ENCODE measurements at regions not wholly inside any gene's neighbourhood (a gene's known extent, or its start where the extent isn't known, plus 50 kb on each side); places are given as distances from the start of the nearest gene placed in this dataset.

DNA sequence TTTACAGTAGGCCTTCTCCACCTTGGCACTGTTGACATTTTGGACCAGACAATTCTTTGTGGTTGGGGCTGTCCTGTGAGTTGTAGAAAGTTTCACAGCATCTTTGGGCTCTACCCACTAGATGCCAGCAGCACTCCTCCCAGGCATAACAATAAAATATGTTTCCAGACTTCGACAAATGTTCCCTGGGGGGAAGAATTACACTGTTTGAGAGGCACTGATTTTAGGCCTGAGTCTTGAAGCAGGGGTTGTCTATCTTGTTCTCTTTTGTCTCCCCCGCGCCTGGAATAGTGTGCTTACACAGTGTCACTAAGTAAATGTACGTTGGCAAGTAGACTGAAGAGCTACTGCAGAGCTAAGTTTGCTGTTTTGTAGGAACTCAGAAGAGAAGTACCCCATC, 254.4 kb upstream of the BOD1L1 start:
- CTCF ChIA-PET (ENCODE audit: partially characterized antibody), result no interaction called here
- no peak for FAIRE-seq
- TF ChIP-seq, protein P1, sequence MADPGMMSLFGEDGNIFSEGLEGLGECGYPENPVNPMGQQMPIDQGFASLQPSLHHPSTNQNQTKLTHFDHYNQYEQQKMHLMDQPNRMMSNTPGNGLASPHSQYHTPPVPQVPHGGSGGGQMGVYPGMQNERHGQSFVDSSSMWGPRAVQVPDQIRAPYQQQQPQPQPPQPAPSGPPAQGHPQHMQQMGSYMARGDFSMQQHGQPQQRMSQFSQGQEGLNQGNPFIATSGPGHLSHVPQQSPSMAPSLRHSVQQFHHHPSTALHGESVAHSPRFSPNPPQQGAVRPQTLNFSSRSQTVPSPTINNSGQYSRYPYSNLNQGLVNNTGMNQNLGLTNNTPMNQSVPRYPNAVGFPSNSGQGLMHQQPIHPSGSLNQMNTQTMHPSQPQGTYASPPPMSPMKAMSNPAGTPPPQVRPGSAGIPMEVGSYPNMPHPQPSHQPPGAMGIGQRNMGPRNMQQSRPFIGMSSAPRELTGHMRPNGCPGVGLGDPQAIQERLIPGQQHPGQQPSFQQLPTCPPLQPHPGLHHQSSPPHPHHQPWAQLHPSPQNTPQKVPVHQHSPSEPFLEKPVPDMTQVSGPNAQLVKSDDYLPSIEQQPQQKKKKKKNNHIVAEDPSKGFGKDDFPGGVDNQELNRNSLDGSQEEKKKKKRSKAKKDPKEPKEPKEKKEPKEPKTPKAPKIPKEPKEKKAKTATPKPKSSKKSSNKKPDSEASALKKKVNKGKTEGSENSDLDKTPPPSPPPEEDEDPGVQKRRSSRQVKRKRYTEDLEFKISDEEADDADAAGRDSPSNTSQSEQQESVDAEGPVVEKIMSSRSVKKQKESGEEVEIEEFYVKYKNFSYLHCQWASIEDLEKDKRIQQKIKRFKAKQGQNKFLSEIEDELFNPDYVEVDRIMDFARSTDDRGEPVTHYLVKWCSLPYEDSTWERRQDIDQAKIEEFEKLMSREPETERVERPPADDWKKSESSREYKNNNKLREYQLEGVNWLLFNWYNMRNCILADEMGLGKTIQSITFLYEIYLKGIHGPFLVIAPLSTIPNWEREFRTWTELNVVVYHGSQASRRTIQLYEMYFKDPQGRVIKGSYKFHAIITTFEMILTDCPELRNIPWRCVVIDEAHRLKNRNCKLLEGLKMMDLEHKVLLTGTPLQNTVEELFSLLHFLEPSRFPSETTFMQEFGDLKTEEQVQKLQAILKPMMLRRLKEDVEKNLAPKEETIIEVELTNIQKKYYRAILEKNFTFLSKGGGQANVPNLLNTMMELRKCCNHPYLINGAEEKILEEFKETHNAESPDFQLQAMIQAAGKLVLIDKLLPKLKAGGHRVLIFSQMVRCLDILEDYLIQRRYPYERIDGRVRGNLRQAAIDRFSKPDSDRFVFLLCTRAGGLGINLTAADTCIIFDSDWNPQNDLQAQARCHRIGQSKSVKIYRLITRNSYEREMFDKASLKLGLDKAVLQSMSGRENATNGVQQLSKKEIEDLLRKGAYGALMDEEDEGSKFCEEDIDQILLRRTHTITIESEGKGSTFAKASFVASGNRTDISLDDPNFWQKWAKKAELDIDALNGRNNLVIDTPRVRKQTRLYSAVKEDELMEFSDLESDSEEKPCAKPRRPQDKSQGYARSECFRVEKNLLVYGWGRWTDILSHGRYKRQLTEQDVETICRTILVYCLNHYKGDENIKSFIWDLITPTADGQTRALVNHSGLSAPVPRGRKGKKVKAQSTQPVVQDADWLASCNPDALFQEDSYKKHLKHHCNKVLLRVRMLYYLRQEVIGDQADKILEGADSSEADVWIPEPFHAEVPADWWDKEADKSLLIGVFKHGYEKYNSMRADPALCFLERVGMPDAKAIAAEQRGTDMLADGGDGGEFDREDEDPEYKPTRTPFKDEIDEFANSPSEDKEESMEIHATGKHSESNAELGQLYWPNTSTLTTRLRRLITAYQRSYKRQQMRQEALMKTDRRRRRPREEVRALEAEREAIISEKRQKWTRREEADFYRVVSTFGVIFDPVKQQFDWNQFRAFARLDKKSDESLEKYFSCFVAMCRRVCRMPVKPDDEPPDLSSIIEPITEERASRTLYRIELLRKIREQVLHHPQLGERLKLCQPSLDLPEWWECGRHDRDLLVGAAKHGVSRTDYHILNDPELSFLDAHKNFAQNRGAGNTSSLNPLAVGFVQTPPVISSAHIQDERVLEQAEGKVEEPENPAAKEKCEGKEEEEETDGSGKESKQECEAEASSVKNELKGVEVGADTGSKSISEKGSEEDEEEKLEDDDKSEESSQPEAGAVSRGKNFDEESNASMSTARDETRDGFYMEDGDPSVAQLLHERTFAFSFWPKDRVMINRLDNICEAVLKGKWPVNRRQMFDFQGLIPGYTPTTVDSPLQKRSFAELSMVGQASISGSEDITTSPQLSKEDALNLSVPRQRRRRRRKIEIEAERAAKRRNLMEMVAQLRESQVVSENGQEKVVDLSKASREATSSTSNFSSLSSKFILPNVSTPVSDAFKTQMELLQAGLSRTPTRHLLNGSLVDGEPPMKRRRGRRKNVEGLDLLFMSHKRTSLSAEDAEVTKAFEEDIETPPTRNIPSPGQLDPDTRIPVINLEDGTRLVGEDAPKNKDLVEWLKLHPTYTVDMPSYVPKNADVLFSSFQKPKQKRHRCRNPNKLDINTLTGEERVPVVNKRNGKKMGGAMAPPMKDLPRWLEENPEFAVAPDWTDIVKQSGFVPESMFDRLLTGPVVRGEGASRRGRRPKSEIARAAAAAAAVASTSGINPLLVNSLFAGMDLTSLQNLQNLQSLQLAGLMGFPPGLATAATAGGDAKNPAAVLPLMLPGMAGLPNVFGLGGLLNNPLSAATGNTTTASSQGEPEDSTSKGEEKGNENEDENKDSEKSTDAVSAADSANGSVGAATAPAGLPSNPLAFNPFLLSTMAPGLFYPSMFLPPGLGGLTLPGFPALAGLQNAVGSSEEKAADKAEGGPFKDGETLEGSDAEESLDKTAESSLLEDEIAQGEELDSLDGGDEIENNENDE (IDR thresholded peaks at IDR 0.05; ENCODE audit: insufficient replicate concordance, low read length), result no peak

More for the DNA sequence above, 254.4 kb upstream of the BOD1L1 start:
- Histone ChIP-seq H2BK20ac (ENCODE audit: low read length) (no peak overlapping the region), H3K23me2 (ENCODE audit: low read depth, low read length) (no peaks in the 10 kb centered on the region), H2BK12ac (ENCODE audit: low read depth, low read length) (no peak overlapping the region), H2BK15ac (ENCODE audit: low read length) (no peak overlapping the region), H2BK120ac (replicated peaks; ENCODE audit: low read depth, low read length) (no peak overlapping the region), H4K91ac (replicated peaks; ENCODE audit: insufficient read length, low read length) (no peak overlapping the region), H3K9me3 (ENCODE audit: insufficient read depth in 2 of 2, low read depth in 1 of 2, low read length in 1 of 2) (no peaks in the 10 kb centered on the region), H2AFZ (ENCODE audit: low read length) (no peak overlapping the region), H3K79me1 (ENCODE audit: low read depth, low read length) (no peaks in the 10 kb centered on the region), H3K79me2 (ENCODE audit: control insufficient read depth in 1 of 2, insufficient read depth in 2 of 2, low read length in 2 of 2) (no peaks in the 10 kb centered on the region), H3K14ac (ENCODE audit: insufficient read length) (no peak overlapping the region), H3K4me1 (replicated peaks in 1 of 4; ENCODE audit: control insufficient read depth in 3 of 4, insufficient read depth in 4 of 4, low read length in 3 of 4) (no peaks in the 10 kb centered on the region), H3K36me3 (ENCODE audit: control insufficient read depth in 2 of 4, insufficient read depth in 4 of 4, low read length in 3 of 4) (no peaks in the 10 kb centered on the region), H3K27me3 (replicated peaks in 1 of 4; ENCODE audit: control insufficient read depth in 3 of 4, extremely low read depth in 1 of 4, insufficient read depth in 3 of 4, low read length in 3 of 4) (no peaks in the 10 kb centered on the region; a peak in 1 of 7 replicates), H3K27ac (ENCODE audit: low read depth, low read length) (no peak overlapping the region), H4K20me1 (replicated peaks in 1 of 2; ENCODE audit: control insufficient read depth in 1 of 2, insufficient read depth in 2 of 2, low read length in 2 of 2) (no peaks in the 10 kb centered on the region), H4K8ac (ENCODE audit: extremely low read depth, insufficient read depth, low read length) (no peak overlapping the region), H3K9ac (replicated peaks in 1 of 4; ENCODE audit: extremely low read depth in 1 of 4, low read depth in 3 of 4, low read length in 3 of 4) (no peak overlapping the region), H3K56ac (replicated peaks; ENCODE audit: insufficient read length, low read depth, low read length) (no peak overlapping the region), H4K5ac (ENCODE audit: insufficient read length, low read depth, low read length) (no peak overlapping the region), H3K4me2 (ENCODE audit: insufficient read depth in 1 of 2, low read depth in 2 of 2, low read length in 2 of 2) (no peak overlapping the region), H3K18ac (ENCODE audit: extremely low read depth, low read length) (no peak overlapping the region), H2BK5ac (ENCODE audit: low read depth, low read length) (no peak overlapping the region), H2AK5ac (ENCODE audit: low read depth, low read length) (0 out of 2 replicates have a peak overlapping the region, but pooled peaks have one; percentile 19), H3K4me3 (ENCODE audit: extremely low read depth in 1 of 4, insufficient read depth in 2 of 4, low read depth in 3 of 4, low read length in 4 of 4) (no peak overlapping the region), H3K4ac (replicated peaks; ENCODE audit: insufficient read length, low read depth, low read length) (no peak overlapping the region), H3K23ac (ENCODE audit: insufficient read length) (no peak overlapping the region)
- WGBS, 2 experiments (ENCODE audit: extremely low coverage in 1 of 2, insufficient coverage in 1 of 2, insufficient read length in 1 of 2, insufficient replicate concordance in 2 of 2, low coverage in 1 of 2, low lambda C conversion rate in 2 of 2, missing lambda C conversion rate in 1 of 2), result 91% methylated on average over 4 of the region's 4 CpGs; no CpG with 5 or more reads in 1 of the 2 experiments
- POLR2A ChIA-PET (ENCODE audit: partially characterized antibody), result no interaction called here
- DNase-seq (ENCODE audit: low read depth in 1 of 2, low spot score in 2 of 2), result no peak

Measured in H1 (cell line).